ENCODE measurements at regions not wholly inside any gene's neighbourhood (a gene's known extent, or its start where the extent isn't known, plus 50 kb on each side); places are given as distances from the start of the nearest gene placed in this dataset.

- H3K27ac Mint-ChIP-seq: no peak overlapping the region
- no peaks in the 10 kb centered on the region for H3K36me3 Mint-ChIP-seq (ENCODE audit: low read depth)
- peaks cover 2% of the 10 kb centered on the region for H3K9me3 ChIP-seq (ENCODE audit: control insufficient read depth, low read length, poor library complexity, severe bottlenecking)
- no peak overlapping the region for H3K4me3 Mint-ChIP-seq
- ATAC-seq: no peak
- no peak for DNase-seq
- H3K27me3 Mint-ChIP-seq: no peaks in the 10 kb centered on the region
- no peaks in the 10 kb centered on the region for H3K4me1 Mint-ChIP-seq
Measured at GRCh38 chr2:81583311-81584108, 1279.0 kb upstream of the LRRTM1 start.

GRCh38 chr2:81576713-81577112, 1272.2 kb upstream of the LRRTM1 start:
- no peaks in the 10 kb centered on the region for H3K4me1 Mint-ChIP-seq
- no peaks in the 10 kb centered on the region for H3K9me3 ChIP-seq (ENCODE audit: control insufficient read depth, low read length, poor library complexity, severe bottlenecking)
- no peak for ATAC-seq
- H3K4me3 Mint-ChIP-seq: no peak overlapping the region
- H3K36me3 Mint-ChIP-seq (ENCODE audit: low read depth): no peaks in the 10 kb centered on the region
- H3K27ac Mint-ChIP-seq: no peak overlapping the region
- no peak for DNase-seq
- H3K27me3 Mint-ChIP-seq: no peaks in the 10 kb centered on the region

- H3K4me3 Mint-ChIP-seq: no peak overlapping the region
- H3K36me3 Mint-ChIP-seq (ENCODE audit: low read depth): no peaks in the 10 kb centered on the region
- ATAC-seq (no peak), DNase-seq (no peak)
- H3K27ac Mint-ChIP-seq: no peak overlapping the region
- H3K27me3 Mint-ChIP-seq: no peaks in the 10 kb centered on the region
- no peaks in the 10 kb centered on the region for H3K4me1 Mint-ChIP-seq
- no peaks in the 10 kb centered on the region for H3K9me3 ChIP-seq (ENCODE audit: control insufficient read depth, low read length, poor library complexity, severe bottlenecking)
Measured at GRCh38 chr2:81551040-81551634, 1246.6 kb upstream of the LRRTM1 start.

GRCh38 chr2:81550277-81550676, 1245.7 kb upstream of the LRRTM1 start:
- H3K36me3 Mint-ChIP-seq (ENCODE audit: low read depth): no peaks in the 10 kb centered on the region

GRCh38 chr2:81549646-81550045, 1245.1 kb upstream of the LRRTM1 start:
- DNase-seq (no peak), ATAC-seq (no peak)
- H3K9me3 ChIP-seq (ENCODE audit: control insufficient read depth, low read length, poor library complexity, severe bottlenecking): no peaks in the 10 kb centered on the region
- no peaks in the 10 kb centered on the region for H3K27me3 Mint-ChIP-seq
- H3K36me3 Mint-ChIP-seq (ENCODE audit: low read depth): no peaks in the 10 kb centered on the region
- H3K4me3 Mint-ChIP-seq: no peak overlapping the region
- no peak overlapping the region for H3K27ac Mint-ChIP-seq
- no peaks in the 10 kb centered on the region for H3K4me1 Mint-ChIP-seq

More at GRCh38 chr2:81550277-81550676, 1245.7 kb upstream of the LRRTM1 start:
- Mint-ChIP-seq H3K27ac (no peak overlapping the region), H3K4me3 (no peak overlapping the region), H3K4me1 (no peaks in the 10 kb centered on the region), H3K27me3 (no peaks in the 10 kb centered on the region)
- H3K9me3 ChIP-seq (ENCODE audit: control insufficient read depth, low read length, poor library complexity, severe bottlenecking): no peaks in the 10 kb centered on the region
- DNase-seq: no peak
- no peak for ATAC-seq

- Mint-ChIP-seq H3K4me1 (no peaks in the 10 kb centered on the region), H3K4me3 (no peak overlapping the region), H3K36me3 (ENCODE audit: low read depth) (no peaks in the 10 kb centered on the region), H3K27ac (no peak overlapping the region), H3K27me3 (no peaks in the 10 kb centered on the region)
- no peak for ATAC-seq
- DNase-seq: no peak
- no peaks in the 10 kb centered on the region for H3K9me3 ChIP-seq (ENCODE audit: control insufficient read depth, low read length, poor library complexity, severe bottlenecking)
Measured at GRCh38 chr2:81545626-81546025, 1241.1 kb upstream of the LRRTM1 start.

- no peaks in the 10 kb centered on the region for H3K36me3 Mint-ChIP-seq (ENCODE audit: low read depth)
- no peaks in the 10 kb centered on the region for H3K4me1 Mint-ChIP-seq
- H3K9me3 ChIP-seq (ENCODE audit: control insufficient read depth, low read length, poor library complexity, severe bottlenecking): no peaks in the 10 kb centered on the region
- no peak for ATAC-seq
- no peak overlapping the region for H3K4me3 Mint-ChIP-seq
- no peak for DNase-seq
- H3K27ac Mint-ChIP-seq: no peak overlapping the region
- H3K27me3 Mint-ChIP-seq: no peaks in the 10 kb centered on the region
Measured at GRCh38 chr2:81542119-81542518, 1237.6 kb upstream of the LRRTM1 start.

- DNase-seq (no peak), ATAC-seq (no peak)
- Mint-ChIP-seq H3K27ac (no peak overlapping the region), H3K4me1 (no peaks in the 10 kb centered on the region), H3K27me3 (no peaks in the 10 kb centered on the region), H3K4me3 (no peak overlapping the region), H3K36me3 (ENCODE audit: low read depth) (no peaks in the 10 kb centered on the region)
- H3K9me3 ChIP-seq (ENCODE audit: control insufficient read depth, low read length, poor library complexity, severe bottlenecking): no peaks in the 10 kb centered on the region
Measured at GRCh38 chr2:81529944-81530343, 1225.4 kb upstream of the LRRTM1 start.

- H3K36me3 Mint-ChIP-seq (ENCODE audit: low read depth): no peaks in the 10 kb centered on the region
- ATAC-seq (no peak), DNase-seq (no peak)
- no peaks in the 10 kb centered on the region for H3K9me3 ChIP-seq (ENCODE audit: control insufficient read depth, low read length, poor library complexity, severe bottlenecking)
- H3K4me3 Mint-ChIP-seq: no peak overlapping the region
- no peaks in the 10 kb centered on the region for H3K4me1 Mint-ChIP-seq
- no peaks in the 10 kb centered on the region for H3K27me3 Mint-ChIP-seq
- H3K27ac Mint-ChIP-seq: no peak overlapping the region
Measured at GRCh38 chr2:81528852-81529480, 1224.4 kb upstream of the LRRTM1 start.

- Mint-ChIP-seq H3K27ac (no peak overlapping the region), H3K4me3 (no peak overlapping the region), H3K4me1 (no peaks in the 10 kb centered on the region), H3K36me3 (ENCODE audit: low read depth) (no peaks in the 10 kb centered on the region), H3K27me3 (no peaks in the 10 kb centered on the region)
- DNase-seq: no peak
- no peak for ATAC-seq
- no peaks in the 10 kb centered on the region for H3K9me3 ChIP-seq (ENCODE audit: control insufficient read depth, low read length, poor library complexity, severe bottlenecking)
Measured at GRCh38 chr2:81523344-81523743, 1218.8 kb upstream of the LRRTM1 start.

- DNase-seq (no peak), ATAC-seq (no peak)
- H3K9me3 ChIP-seq (ENCODE audit: control insufficient read depth, low read length, poor library complexity, severe bottlenecking): no peaks in the 10 kb centered on the region
- H3K36me3 Mint-ChIP-seq (ENCODE audit: low read depth): no peaks in the 10 kb centered on the region
- H3K4me1 Mint-ChIP-seq: no peaks in the 10 kb centered on the region
- no peak overlapping the region for H3K4me3 Mint-ChIP-seq
- no peak overlapping the region for H3K27ac Mint-ChIP-seq
- H3K27me3 Mint-ChIP-seq: no peaks in the 10 kb centered on the region
Measured at GRCh38 chr2:81513328-81513727, 1208.8 kb upstream of the LRRTM1 start.

- H3K36me3 Mint-ChIP-seq (ENCODE audit: low read depth): no peaks in the 10 kb centered on the region
- ATAC-seq: no peak
- DNase-seq: no peak
- no peaks in the 10 kb centered on the region for H3K4me1 Mint-ChIP-seq
- no peak overlapping the region for H3K27ac Mint-ChIP-seq
- H3K4me3 Mint-ChIP-seq: no peak overlapping the region
- no peaks in the 10 kb centered on the region for H3K27me3 Mint-ChIP-seq
- H3K9me3 ChIP-seq (ENCODE audit: control insufficient read depth, low read length, poor library complexity, severe bottlenecking): no peaks in the 10 kb centered on the region
Measured at GRCh38 chr2:81505586-81505985, 1201.0 kb upstream of the LRRTM1 start.

GRCh38 chr2:81495556-81495955, 1191.0 kb upstream of the LRRTM1 start:
- H3K27ac Mint-ChIP-seq: no peak overlapping the region
- ATAC-seq (no peak), DNase-seq (no peak)
- H3K4me1 Mint-ChIP-seq: no peaks in the 10 kb centered on the region
- no peaks in the 10 kb centered on the region for H3K36me3 Mint-ChIP-seq (ENCODE audit: low read depth)
- peaks cover 3% of the 10 kb centered on the region for H3K9me3 ChIP-seq (ENCODE audit: control insufficient read depth, low read length, poor library complexity, severe bottlenecking)
- H3K27me3 Mint-ChIP-seq: no peaks in the 10 kb centered on the region
- H3K4me3 Mint-ChIP-seq: no peak overlapping the region

GRCh38 chr2:81483254-81483653, 1178.7 kb upstream of the LRRTM1 start:
- Mint-ChIP-seq H3K4me3 (no peak overlapping the region), H3K36me3 (ENCODE audit: low read depth) (no peaks in the 10 kb centered on the region), H3K4me1 (no peaks in the 10 kb centered on the region), H3K27me3 (no peaks in the 10 kb centered on the region), H3K27ac (no peak overlapping the region)
- no peak for ATAC-seq
- DNase-seq: no peak
- H3K9me3 ChIP-seq (ENCODE audit: control insufficient read depth, low read length, poor library complexity, severe bottlenecking): no peaks in the 10 kb centered on the region
